HG03039 (cell line): ENCODE measurements at regions not wholly inside any gene's neighbourhood (a gene's known extent, or its start where the extent isn't known, plus 50 kb on each side); places are given as distances from the start of the nearest gene placed in this dataset.

Experiments
- ATAC-seq: cut with Tn5 transposase; IDR thresholded peaks from one replicate; pipeline ENCODE4 v1.9.1; 2021; ENCODE audit warnings: mild to moderate bottlenecking, moderate library complexity; ENCODE audit not compliant: unreplicated experiment

- ATAC-seq: no peak
Measured at GRCh38 chr5:98463222-98463621, 310.2 kb upstream of the RGMB start.

DNA sequence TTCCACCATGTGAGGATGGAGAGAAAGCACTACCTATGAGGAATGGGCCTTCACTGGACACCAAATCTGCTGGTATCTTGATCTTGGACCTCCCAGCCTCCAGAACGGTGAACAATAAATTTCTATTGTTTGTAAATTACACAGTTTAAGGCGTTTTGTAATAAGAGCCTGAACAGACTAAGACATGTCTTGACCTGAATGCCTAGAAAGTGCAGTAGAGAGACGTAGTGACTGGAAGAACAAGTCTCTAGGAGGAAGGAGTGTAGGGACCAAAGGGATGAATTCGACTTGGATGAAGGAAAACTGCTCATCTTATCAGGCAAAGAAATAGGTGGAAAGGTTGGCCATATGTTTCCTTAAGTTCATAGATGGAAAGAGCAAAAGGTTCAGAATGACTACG is 309.8 kb upstream of the RGMB start:
- ATAC-seq: no peak

DNA sequence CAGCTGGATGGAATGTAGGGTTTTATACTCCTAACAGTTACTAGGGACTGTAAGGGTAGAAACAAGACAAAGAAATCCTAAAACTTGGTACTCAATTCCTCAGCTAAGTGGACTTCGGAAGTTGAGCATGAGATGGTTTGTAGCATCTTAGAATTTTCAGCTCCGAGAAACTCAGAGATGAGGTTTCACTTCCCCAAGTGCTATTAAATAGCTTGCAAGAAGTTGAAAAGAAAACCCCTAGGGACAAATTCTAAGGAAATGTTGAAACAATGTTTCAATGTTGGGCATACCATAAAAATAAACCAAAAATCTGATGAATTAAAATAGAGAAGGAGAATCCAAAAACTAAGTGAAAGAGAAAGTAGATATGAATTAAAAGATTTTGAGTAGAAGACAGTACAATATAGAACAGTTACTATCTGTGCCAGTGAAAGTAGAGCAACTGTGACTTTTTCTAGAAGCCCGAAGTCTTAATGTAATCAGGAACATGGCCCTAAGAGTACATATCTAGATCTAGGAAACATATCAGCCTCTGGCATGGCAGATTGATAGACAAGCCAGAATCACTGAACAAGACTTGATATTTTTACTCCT is 308.6 kb upstream of the RGMB start:
- no peak for ATAC-seq

DNA sequence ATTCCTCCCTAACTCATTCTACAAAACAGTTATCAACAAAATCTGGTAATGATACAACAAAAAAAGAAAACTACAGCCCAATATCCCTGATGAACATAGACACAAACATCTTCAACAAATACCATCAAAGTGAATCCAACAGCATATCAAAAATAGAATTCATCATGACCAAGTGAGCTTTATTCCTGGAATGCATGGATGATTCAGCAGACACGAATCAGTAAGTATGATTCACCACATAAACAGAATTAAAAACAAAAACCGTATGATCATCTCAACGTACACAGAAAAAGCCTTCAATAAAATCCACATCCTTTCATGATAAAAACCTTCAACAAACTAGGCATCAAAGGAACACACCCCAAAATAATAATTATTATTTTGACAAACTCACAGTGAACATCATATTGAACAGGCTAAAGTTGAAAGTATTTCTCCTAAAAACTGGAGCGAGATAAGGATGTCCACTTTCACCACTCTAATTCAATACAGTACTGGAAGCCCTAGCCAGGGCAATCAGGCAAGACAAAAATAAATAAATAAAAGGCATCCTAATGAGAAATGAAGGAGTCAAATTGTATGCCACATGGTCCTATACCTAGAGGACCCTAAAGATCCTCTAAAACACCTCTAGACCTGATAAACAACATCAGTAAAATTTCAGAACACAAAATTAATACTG is 305.1 kb upstream of the RGMB start:
- no peak for ATAC-seq

DNA sequence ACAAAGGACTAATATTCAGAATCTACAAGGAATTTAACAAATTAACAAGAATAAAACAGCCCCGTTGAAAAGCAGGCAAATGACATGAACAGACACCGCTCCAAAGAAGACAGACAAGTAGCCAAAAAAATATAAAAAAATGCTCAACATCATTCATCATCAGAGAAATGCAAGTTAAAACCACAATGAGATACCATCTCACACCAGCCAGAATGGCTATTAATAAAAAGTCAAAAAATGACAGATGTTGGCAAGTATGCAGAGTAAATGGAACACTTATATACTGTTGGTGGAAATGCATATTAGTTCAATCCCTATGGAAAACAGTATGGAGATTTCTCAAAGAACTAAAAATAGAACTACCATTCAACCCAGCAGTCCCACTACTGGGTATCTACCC is 302.7 kb upstream of the RGMB start:
- ATAC-seq: no peak

DNA sequence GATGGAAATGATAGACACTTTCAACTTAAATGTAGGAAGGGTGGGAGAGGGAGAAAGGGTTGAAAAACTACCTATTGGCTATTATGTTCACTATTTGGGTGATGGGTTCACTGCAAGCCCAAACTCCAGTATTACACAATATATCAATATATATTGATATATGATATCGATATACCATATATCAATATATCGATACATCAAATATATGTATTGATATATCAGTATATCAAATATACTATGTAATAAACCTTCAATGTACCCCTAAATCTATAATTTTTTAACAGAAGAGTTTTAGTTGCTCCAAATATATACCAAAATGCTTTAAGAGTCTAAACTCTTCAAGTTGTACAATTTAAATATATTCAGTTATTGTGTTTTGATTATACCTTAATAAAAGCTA is 302.0 kb upstream of the RGMB start:
- no peak for ATAC-seq

- no peak for ATAC-seq
Measured at GRCh38 chr5:98474216-98474615, 299.2 kb upstream of the RGMB start.

DNA sequence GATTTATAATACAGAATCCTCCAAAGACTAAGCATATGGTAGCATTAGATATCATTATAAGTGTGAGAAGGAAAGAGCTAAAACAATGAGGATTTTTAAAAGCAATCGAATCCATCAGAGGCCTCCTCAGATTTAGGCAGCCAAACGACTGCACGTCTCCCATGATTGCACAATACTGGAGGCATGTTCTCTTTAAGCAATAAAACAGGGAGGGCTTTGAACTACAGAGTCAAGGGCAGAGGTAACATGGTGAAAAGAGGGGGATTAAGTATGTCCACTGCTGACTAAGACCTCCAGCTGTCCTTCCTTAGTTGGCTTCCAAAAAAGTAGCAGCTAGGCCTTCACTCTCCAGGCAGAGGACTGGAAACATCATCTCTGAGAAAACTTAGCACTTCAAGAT is 298.7 kb upstream of the RGMB start:
- ATAC-seq: no peak

- ATAC-seq: no peak
Measured at GRCh38 chr5:98482321-98483300, 290.9 kb upstream of the RGMB start.

DNA sequence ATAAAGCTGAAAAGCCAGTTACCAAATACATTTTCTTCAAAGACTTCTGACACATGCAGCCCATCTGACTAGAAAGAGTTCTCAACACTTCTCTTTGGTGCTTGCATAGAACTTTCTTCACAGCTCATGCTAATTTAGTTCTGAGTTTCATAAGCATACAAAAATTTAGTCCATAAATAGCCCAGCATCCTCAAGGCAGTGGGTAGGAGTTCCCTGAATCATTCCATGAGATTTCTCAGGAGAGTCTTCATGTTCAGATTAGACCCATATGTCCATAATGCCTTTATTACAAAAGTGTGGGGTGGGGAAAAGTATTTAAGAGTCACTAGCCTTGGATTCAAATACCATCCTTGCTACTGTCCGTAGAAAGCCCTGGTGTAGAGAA is 290.2 kb upstream of the RGMB start:
- ATAC-seq: no peak

GRCh38 chr5:98489021-98489420 is 284.4 kb upstream of the RGMB start:
- no peak for ATAC-seq

DNA sequence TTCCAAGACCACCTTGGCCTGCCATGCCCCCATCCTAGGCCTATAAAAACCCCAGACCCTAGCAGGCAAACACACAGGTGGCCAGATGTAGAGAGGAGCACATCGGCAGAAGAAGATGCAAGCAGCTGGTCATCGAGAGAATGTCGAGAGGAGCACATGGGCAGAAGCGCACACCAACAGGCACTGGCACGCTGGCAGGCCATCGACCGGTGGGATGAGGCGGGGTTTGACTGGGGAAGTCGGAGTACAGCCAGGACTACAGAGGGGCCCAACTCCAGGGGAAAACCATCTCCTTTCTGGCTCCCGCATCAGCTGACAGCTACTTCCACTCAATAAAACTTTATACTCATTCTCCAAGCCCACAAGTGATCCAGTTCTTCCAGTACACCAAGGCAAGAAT is 283.1 kb upstream of the RGMB start:
- no peak for ATAC-seq

DNA sequence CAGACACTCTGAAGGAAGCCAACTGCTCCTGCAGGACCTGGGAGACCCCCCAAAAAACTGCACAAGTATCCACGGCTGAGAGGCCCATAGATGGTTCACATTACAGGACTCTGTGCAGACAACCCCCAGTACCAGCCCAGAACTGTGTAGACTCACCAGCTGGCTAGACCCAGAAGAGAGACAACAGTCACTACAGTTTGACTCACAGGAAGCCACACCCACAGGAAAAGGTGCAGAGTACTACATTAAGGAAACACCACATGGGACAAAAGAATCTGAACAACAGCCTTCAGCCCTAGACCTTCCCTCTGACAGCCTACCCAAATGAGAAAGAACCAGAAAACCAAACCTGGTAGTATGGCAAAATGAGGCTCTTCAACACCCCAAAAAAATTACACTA is 281.2 kb upstream of the RGMB start:
- no peak for ATAC-seq

DNA sequence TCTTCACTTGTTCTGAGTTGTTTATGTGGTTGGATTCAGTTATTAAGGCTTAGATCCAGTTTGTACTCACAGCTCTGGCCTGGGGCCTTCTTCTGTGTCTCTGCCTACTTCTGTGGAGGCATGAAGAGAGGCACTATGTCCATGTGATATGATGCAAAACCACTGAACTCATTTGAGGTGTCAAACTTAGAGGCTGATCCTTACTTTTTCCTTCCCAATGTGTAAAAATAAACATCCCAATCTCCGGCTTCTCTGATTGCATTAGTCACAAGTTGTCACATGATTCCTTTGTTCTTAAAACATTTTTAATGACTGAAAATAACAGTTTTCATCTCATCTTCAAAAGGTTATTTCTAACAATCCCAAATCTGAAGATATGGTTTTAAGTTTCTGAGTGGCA is 276.0 kb upstream of the RGMB start:
- ATAC-seq: no peak

DNA sequence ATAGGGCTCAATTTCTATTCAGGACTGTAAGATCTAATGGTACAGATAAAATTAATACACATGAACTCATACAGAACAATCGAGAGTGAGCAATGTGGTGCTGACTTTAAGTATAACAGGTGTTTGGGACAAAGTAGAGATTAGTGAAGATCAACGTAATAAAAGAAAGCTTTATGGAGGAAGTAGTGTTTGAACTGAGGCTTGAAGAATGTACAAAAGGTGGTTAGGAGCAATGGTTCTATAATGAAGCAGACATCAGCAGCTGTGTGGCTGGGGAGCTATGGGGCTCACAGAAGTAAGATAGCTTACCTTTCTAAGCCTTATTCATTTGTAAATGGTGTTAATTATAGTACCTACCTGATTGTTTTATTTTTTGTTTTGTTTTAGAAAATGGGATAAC is 275.4 kb upstream of the RGMB start:
- no peak for ATAC-seq

- ATAC-seq: no peak
Measured at GRCh38 chr5:98499892-98500291, 273.6 kb upstream of the RGMB start.

DNA sequence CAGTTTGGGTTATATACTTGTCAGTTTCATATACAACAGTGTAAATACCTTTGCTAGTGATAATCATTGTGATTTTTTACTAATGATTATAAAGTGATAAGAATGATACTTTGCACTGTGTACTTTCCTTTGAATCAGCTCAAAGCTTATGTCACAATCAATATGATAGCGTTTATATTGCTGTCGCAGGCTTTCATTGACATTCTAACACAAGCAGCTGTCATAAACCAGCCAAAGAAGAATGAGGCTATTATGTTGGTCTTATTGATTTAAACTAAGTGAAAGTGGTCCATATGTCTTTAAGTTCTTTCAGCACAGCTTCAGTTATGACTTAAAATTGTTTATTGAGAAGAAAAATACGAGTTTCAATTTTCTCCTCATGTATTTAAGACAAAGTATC is 272.7 kb upstream of the RGMB start:
- no peak for ATAC-seq

DNA sequence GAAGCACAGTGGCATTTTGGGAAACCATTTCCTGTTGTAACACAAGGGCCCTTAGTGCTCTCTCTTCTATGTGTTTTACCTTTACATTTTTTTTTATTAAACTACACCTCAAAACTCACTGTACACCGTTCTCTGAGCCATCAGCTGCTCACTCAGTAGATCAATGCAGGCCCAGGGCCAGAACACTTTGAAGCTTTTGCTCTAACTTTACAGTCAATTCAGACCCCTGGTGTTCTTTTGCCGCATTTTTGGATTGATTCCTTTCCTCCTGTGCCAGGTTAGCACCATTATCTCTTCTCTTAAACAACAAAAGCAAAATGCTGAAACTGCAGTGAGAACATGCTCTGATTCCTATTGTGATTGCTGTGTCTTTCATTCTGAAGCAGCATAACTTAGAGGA is 269.8 kb upstream of the RGMB start:
- no peak for ATAC-seq

GRCh38 chr5:98504505-98504904 is 269.0 kb upstream of the RGMB start:
- ATAC-seq: no peak

DNA sequence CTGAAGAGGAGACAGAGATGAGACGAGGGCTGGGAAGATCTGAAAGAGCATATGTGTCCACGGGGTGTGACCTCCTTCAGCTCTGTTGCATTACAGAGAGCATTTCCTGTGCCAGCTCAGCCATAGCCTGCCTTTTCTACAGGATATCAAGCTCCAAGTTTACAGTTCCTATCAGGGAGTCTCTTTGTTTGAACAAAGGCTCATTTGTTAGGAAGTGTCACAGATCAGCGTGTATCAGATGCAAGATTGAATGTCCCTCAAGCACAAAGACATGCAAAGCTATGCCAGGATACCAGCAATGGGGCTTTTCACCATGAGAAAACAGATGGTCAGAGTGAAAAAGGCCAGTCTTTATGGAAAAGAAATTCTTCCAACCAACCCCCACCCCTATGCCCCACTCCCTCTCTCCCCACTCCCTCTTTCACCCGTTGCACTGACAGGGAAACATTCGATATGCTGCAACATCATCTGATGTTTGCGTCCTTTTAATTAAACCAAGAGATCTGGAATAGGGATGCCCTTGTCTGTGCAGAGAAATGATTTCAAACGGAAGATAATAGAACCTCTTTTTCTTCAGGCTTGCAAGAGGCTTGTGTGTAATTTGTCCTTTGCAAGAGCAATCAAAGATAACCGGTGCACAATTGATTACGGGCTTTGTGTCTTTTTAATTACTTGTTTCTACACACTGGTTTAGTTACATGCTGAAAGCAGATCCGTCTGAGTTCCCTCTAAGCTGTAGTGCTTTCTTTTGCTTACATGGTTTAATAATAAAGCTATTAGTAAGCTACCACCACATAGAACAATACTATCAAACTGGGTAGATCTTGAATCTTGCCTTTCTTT is 263.1 kb upstream of the RGMB start:
- ATAC-seq: no peak

- no peak for ATAC-seq
Measured at GRCh38 chr5:98513380-98513779, 260.1 kb upstream of the RGMB start.
